GM23338 (cell line): ENCODE measurements at regions not wholly inside any gene's neighbourhood (a gene's known extent, or its start where the extent isn't known, plus 50 kb on each side); places are given as distances from the start of the nearest gene placed in this dataset.

Source experiments
- ATAC-seq: fragments of 200-7000 bp; cut with Tn5 transposase; 3 replicates; pipeline ENCODE4 v1.9.1; 2020
- DNase-seq: peaks from one replicate; pipeline ENCODE4 v3.0.0-alpha.2; 2015; ENCODE audit warnings: low spot score
- H2AFZ ChIP-seq: fragments of 200-600 bp; sonication (generic); 2 replicates; pipeline ENCODE4 v1.8.0; 2016; ENCODE audit warnings: antibody characterized with exemption, mild to moderate bottlenecking, moderate library complexity
- H3F3A ChIP-seq: fragments of 200-600 bp; sonication (generic); replicated peaks from 2 replicates; pipeline ENCODE4 v1.8.0; 2017; ENCODE audit warnings: antibody characterized with exemption, mixed run types, low read depth
- H3K27ac ChIP-seq: fragments of 200-600 bp; sonication (generic); 2 replicates; pipeline ENCODE4 v1.6.1; 2016; ENCODE audit warnings: low read depth
- H3K27me3 ChIP-seq: fragments of 200-600 bp; sonication (generic); 2 replicates; pipeline ENCODE4 v1.8.0; 2016; ENCODE audit warnings: mild to moderate bottlenecking, mixed run types, moderate library complexity; ENCODE audit not compliant: insufficient read depth
- H3K36me3 ChIP-seq: fragments of 200-600 bp; sonication (generic); 2 replicates; pipeline ENCODE4 v1.8.0; 2016; ENCODE audit warnings: mild to moderate bottlenecking; ENCODE audit not compliant: insufficient read depth
- H3K4me1 ChIP-seq: fragments of 200-600 bp; sonication (generic); 2 replicates; pipeline ENCODE4 v1.8.0; 2016; ENCODE audit warnings: mild to moderate bottlenecking, moderate library complexity; ENCODE audit not compliant: insufficient read depth
- H3K4me2 ChIP-seq: fragments of 200-600 bp; sonication (generic); 2 replicates; pipeline ENCODE4 v1.7.1; 2017; ENCODE audit warnings: mixed run types
- H3K4me3 ChIP-seq: fragments of 200-600 bp; sonication (generic); 2 replicates; pipeline ENCODE4 v1.6.1; 2016; ENCODE audit warnings: mixed run types
- H3K79me2 ChIP-seq: fragments of 200-600 bp; sonication (generic); replicated peaks from 2 replicates; pipeline ENCODE4 v1.8.0; 2017; ENCODE audit warnings: mild to moderate bottlenecking; ENCODE audit not compliant: insufficient read depth
- H3K9me2 ChIP-seq: fragments of 200-600 bp; sonication (generic); 2 replicates; pipeline ENCODE4 v1.8.0; 2017; ENCODE audit not compliant: insufficient read depth
- H4K20me1 ChIP-seq: fragments of 200-600 bp; sonication (generic); replicated peaks from 2 replicates; pipeline ENCODE4 v1.8.0; 2017; ENCODE audit warnings: mild to moderate bottlenecking; ENCODE audit not compliant: insufficient read depth
- H3K27ac Mint-ChIP-seq: 2 replicates; pipeline ENCODE4 v1.8.0; 2020; ENCODE audit warnings: inconsistent platforms, mild to moderate bottlenecking, moderate library complexity, mixed read lengths
- H3K27me3 Mint-ChIP-seq: 3 replicates; pipeline ENCODE4 v1.8.0; 2022; ENCODE audit warnings: low read depth, mild to moderate bottlenecking, moderate library complexity, mixed read lengths, inconsistent platforms; ENCODE audit not compliant: insufficient read depth, poor library complexity
- H3K36me3 Mint-ChIP-seq: 3 replicates; pipeline ENCODE4 v1.8.0; 2021; ENCODE audit warnings: low read depth, mild to moderate bottlenecking, inconsistent platforms, moderate library complexity, mixed read lengths
- H3K4me1 Mint-ChIP-seq: 3 replicates; pipeline ENCODE4 v1.8.0; 2020; ENCODE audit warnings: mild to moderate bottlenecking, inconsistent platforms, mixed read lengths
- H3K4me3 Mint-ChIP-seq: 3 replicates; pipeline ENCODE4 v1.8.0; 2021; ENCODE audit warnings: moderate library complexity, mild to moderate bottlenecking, inconsistent platforms, mixed read lengths
- H3K9me3 Mint-ChIP-seq: 3 replicates; pipeline ENCODE4 v1.8.0; 2020; ENCODE audit warnings: moderate library complexity, mild to moderate bottlenecking, inconsistent platforms, mixed read lengths
- CREB1 ChIP-seq: fragments of 250-450 bp; sonication (Bioruptor Pico); IDR thresholded peaks from 2 replicates; pipeline ENCODE4 v1.5.0; 2020; ENCODE audit warnings: low read depth, mild to moderate bottlenecking, moderate library complexity
- CTCF ChIP-seq, 2 experiments: fragments of 200-600 bp in 1 of 2; sonication (generic) in 1 of 2; conservative IDR thresholded peaks; 2 replicates each; pipeline versions ENCODE4 v1.5.1 to v1.6.1; 2016 to 2017; ENCODE audit warnings: antibody characterized with exemption in 2 of 2, low read depth in 2 of 2, mild to moderate bottlenecking in 2 of 2, moderate library complexity in 1 of 2
- ETS1 ChIP-seq: IDR thresholded peaks from 2 replicates; pipeline ENCODE4 v1.6.1; 2016; ENCODE audit warnings: antibody characterized with exemption
- EZH2 ChIP-seq: fragments of 200-600 bp; sonication (generic); IDR thresholded peaks from one replicate; pipeline ENCODE4 v1.8.0; 2017; ENCODE audit warnings: antibody characterized with exemption, mild to moderate bottlenecking, low read depth; ENCODE audit not compliant: unreplicated experiment
- EZH2phosphoT487 ChIP-seq: fragments of 200-600 bp; sonication (generic); IDR thresholded peaks from one replicate; pipeline ENCODE4 v1.8.1; 2018; ENCODE audit warnings: antibody characterized with exemption; ENCODE audit not compliant: unreplicated experiment
- JUNB ChIP-seq: IDR thresholded peaks from one replicate; pipeline ENCODE4 v1.6.1; 2016; ENCODE audit warnings: antibody characterized with exemption; ENCODE audit not compliant: unreplicated experiment
- NANOG ChIP-seq: IDR thresholded peaks from 2 replicates; pipeline ENCODE4 v1.6.1; 2016; ENCODE audit warnings: antibody characterized with exemption, borderline replicate concordance
- POLR2AphosphoS5 ChIP-seq: IDR thresholded peaks from 2 replicates; pipeline ENCODE4 v1.6.1; 2016; ENCODE audit warnings: antibody characterized with exemption, low read depth
- REST ChIP-seq: IDR thresholded peaks from one replicate; pipeline ENCODE4 v1.6.1; 2018; ENCODE audit warnings: antibody characterized with exemption; ENCODE audit not compliant: unreplicated experiment
- STAT1 ChIP-seq: IDR thresholded peaks from one replicate; pipeline ENCODE4 v1.6.1; 2016; ENCODE audit warnings: antibody characterized with exemption; ENCODE audit not compliant: unreplicated experiment
- ZNF114 ChIP-seq: fragments of 250-450 bp; sonication (Bioruptor Pico); IDR thresholded peaks from 2 replicates; pipeline ENCODE4 v1.5.0; 2020; ENCODE audit warnings: mild to moderate bottlenecking, moderate library complexity
- ZNF331 ChIP-seq: fragments of 250-450 bp; sonication (Bioruptor Pico); IDR thresholded peaks from 2 replicates; pipeline ENCODE4 v1.5.0; 2020; ENCODE audit warnings: low read depth, mild to moderate bottlenecking, moderate library complexity
- ZNF462 ChIP-seq: fragments of 250-450 bp; sonication (Bioruptor Pico); IDR thresholded peaks from 2 replicates; pipeline ENCODE4 v1.5.0; 2020; ENCODE audit warnings: mild to moderate bottlenecking, moderate library complexity

GRCh38 chr15:66633938-66634250, 68.1 kb upstream of the LCTL start:
- H3K4me3 ChIP-seq = no peak overlapping the region
- no peak for DNase-seq
- H3K9me2 ChIP-seq = no peaks in the 10 kb centered on the region
- no peaks in the 10 kb centered on the region for H3K36me3 Mint-ChIP-seq
- no peaks in the 10 kb centered on the region for H3K79me2 ChIP-seq
- no peak overlapping the region for H3K4me3 Mint-ChIP-seq
- ATAC-seq = no peak
- no peak for TF ChIP-seq POLR2AphosphoS5
- no peak for TF ChIP-seq NANOG
- no peak for TF ChIP-seq ETS1
- no peak for TF ChIP-seq ZNF462 (CRISPR knock-in tag)
- TF ChIP-seq EZH2phosphoT487 = no peak
- TF ChIP-seq ZNF114 = no peak
- no peak for TF ChIP-seq EZH2
- TF ChIP-seq ZNF331 (CRISPR knock-in tag) = no peak
- TF ChIP-seq STAT1 = no peak
- TF ChIP-seq CTCF (conservative IDR thresholded peaks at IDR 0.05; ENCODE audit: low read depth in 2 of 2) = no peak
- TF ChIP-seq JUNB = no peak
- TF ChIP-seq REST = no peak
- TF ChIP-seq CREB1 (CRISPR knock-in tag) = no peak
- no peaks in the 10 kb centered on the region for H3K27me3 ChIP-seq
- peaks cover 9% of the 10 kb centered on the region for H3K4me1 ChIP-seq
- no peak overlapping the region for H3K4me2 ChIP-seq
- no peaks in the 10 kb centered on the region for H3F3A ChIP-seq
- peaks cover 7% of the 10 kb centered on the region for H3K27me3 Mint-ChIP-seq
- no peak overlapping the region for H3K27ac Mint-ChIP-seq
- no peaks in the 10 kb centered on the region for H4K20me1 ChIP-seq
- peaks cover 50% of the 10 kb centered on the region for H3K4me1 Mint-ChIP-seq
- no peaks in the 10 kb centered on the region for H3K36me3 ChIP-seq
- no peak overlapping the region for H2AFZ ChIP-seq
- no peak overlapping the region for H3K27ac ChIP-seq
- H3K9me3 Mint-ChIP-seq = no peaks in the 10 kb centered on the region
